HG03135 (cell line): ENCODE measurements at regions not wholly inside any gene's neighbourhood (a gene's known extent, or its start where the extent isn't known, plus 50 kb on each side); places are given as distances from the start of the nearest gene placed in this dataset.
"Not testable (repeated sequence)": the region's sequence is repeated elsewhere in the genome, so short reads cannot be mapped to it uniquely, and the experiment has no call there.

Experiments used
- ATAC-seq: cut with Tn5 transposase; IDR thresholded peaks from one replicate; pipeline ENCODE4 v1.9.1; 2021; ENCODE audit warnings: mild to moderate bottlenecking, moderate library complexity; ENCODE audit not compliant: unreplicated experiment

GRCh38 chr7:81074406-81074805 lies 155.6 kb upstream of the SEMA3C start:
- no peak for ATAC-seq

GRCh38 chr7:81073931-81074251 lies 155.0 kb upstream of the SEMA3C start:
- ATAC-seq: no peak

- no peak for ATAC-seq
These were observed 152.1 kb upstream of the SEMA3C start for GRCh38 chr7:81070956-81071355.

GRCh38 chr7:81066797-81067196 lies 147.9 kb upstream of the SEMA3C start:
- no peak for ATAC-seq

- ATAC-seq: no peak
These were observed 145.6 kb upstream of the SEMA3C start for GRCh38 chr7:81064426-81064825.

GRCh38 chr7:81062755-81063154 lies 143.9 kb upstream of the SEMA3C start:
- ATAC-seq: no peak

- ATAC-seq: not testable (repeated sequence)
These were observed 138.6 kb upstream of the SEMA3C start for GRCh38 chr7:81057469-81057868.

GRCh38 chr7:81053623-81054022 lies 134.8 kb upstream of the SEMA3C start:
- no peak for ATAC-seq

GRCh38 chr7:81051811-81052413 lies 133.1 kb upstream of the SEMA3C start:
- no peak for ATAC-seq

GRCh38 chr7:81045491-81046030 lies 126.7 kb upstream of the SEMA3C start:
- ATAC-seq: no peak

- ATAC-seq: not testable (repeated sequence)
These were observed 123.8 kb upstream of the SEMA3C start for GRCh38 chr7:81042646-81043045.

- ATAC-seq: no peak
These were observed 121.6 kb upstream of the SEMA3C start for GRCh38 chr7:81040496-81040895.

- ATAC-seq: no peak
These were observed 118.0 kb upstream of the SEMA3C start for GRCh38 chr7:81036871-81037270.

- no peak for ATAC-seq
These were observed 117.2 kb upstream of the SEMA3C start for GRCh38 chr7:81036057-81036456.

- no peak for ATAC-seq
These were observed 113.1 kb upstream of the SEMA3C start for GRCh38 chr7:81031996-81032395.

- no peak for ATAC-seq
These were observed 112.4 kb upstream of the SEMA3C start for GRCh38 chr7:81031243-81031642.

- no peak for ATAC-seq
These were observed 111.6 kb upstream of the SEMA3C start for GRCh38 chr7:81030472-81030871.

- ATAC-seq: no peak
These were observed 110.7 kb upstream of the SEMA3C start for GRCh38 chr7:81029511-81029910.

- no peak for ATAC-seq
These were observed 106.5 kb upstream of the SEMA3C start for GRCh38 chr7:81025360-81025759.

GRCh38 chr7:81014908-81015307 lies 96.1 kb upstream of the SEMA3C start:
- ATAC-seq: no peak

GRCh38 chr7:81014266-81014665 lies 95.4 kb upstream of the SEMA3C start:
- no peak for ATAC-seq

GRCh38 chr7:81013083-81013817 lies 94.4 kb upstream of the SEMA3C start:
- no peak for ATAC-seq

GRCh38 chr7:81008901-81009300 lies 90.0 kb upstream of the SEMA3C start:
- ATAC-seq: no peak
